ENCODE measurements at regions not wholly inside any gene's neighbourhood (a gene's known extent, or its start where the extent isn't known, plus 50 kb on each side); places are given as distances from the start of the nearest gene placed in this dataset.

DNA sequence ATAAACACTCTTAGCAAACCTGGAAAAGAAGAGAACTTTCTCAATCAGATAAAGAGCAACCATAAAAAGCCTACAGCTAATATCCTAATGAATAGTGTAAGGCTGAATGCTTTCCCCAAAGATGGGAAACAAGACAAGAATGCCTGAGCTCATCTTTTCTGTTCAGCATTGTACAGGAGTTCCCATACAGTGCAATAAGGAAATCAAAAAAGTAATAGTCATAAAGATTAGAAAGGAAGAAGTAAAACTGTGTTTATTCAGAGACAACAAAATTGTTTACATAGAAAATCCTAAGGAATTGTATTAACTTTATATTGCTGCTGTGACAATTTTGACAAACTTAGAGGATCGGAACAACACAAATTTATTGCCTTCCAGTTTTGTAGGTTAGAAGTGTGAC lies 330.7 kb upstream of the SLC24A2 start:
- Histone ChIP-seq H3K9me3 (no peaks in the 10 kb centered on the region), H3K27me3 (no peaks in the 10 kb centered on the region), H3K36me3 (no peaks in the 10 kb centered on the region), H3K4me1 (no peaks in the 10 kb centered on the region), H3K4me3 (ENCODE audit: low read depth, low read length) (no peak overlapping the region)
- DNase-seq: no peak
- TF ChIP-seq, protein P1, sequence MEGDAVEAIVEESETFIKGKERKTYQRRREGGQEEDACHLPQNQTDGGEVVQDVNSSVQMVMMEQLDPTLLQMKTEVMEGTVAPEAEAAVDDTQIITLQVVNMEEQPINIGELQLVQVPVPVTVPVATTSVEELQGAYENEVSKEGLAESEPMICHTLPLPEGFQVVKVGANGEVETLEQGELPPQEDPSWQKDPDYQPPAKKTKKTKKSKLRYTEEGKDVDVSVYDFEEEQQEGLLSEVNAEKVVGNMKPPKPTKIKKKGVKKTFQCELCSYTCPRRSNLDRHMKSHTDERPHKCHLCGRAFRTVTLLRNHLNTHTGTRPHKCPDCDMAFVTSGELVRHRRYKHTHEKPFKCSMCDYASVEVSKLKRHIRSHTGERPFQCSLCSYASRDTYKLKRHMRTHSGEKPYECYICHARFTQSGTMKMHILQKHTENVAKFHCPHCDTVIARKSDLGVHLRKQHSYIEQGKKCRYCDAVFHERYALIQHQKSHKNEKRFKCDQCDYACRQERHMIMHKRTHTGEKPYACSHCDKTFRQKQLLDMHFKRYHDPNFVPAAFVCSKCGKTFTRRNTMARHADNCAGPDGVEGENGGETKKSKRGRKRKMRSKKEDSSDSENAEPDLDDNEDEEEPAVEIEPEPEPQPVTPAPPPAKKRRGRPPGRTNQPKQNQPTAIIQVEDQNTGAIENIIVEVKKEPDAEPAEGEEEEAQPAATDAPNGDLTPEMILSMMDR (IDR thresholded peaks at IDR 0.05; ENCODE audit: low read depth, low read length): no peak

DNA sequence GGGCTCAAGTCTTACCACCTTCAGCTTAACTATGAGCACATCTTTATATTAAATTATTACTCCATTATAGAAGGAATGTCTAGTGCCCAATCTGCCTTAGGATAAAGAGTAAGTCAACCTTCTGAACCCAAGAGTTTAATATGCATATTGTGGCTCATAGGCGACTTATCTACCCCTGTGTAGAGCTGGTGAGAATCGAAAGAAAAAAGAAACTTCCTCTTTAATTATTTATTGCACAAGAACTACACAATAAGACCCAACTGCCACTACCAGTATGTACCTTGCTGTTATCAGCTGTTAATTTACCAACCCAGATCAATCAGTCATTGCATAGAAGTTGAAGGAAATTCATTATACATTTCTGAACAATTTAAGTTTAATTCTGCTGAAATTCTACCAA lies 329.1 kb upstream of the SLC24A2 start:
- Histone ChIP-seq H3K27me3 (no peaks in the 10 kb centered on the region), H3K9me3 (no peaks in the 10 kb centered on the region)
- no peak for DNase-seq

DNA sequence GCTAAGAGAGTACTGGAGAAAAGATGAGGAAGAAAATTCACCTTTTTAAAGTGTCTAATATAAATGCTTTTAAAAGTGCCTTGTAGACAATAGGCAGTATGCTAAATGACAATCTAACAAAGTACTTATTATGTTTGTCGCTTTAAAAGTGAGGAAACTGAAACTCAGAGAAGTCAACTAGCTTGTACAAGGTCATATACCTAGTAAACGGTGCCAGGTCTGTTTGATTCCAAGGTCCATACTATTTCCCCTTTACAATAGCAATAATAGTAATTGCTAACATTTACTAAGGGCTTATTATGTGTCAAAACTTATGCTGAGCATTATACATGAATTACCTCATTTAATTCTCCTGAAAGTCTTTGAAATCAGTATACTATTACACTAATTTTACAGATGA lies 328.6 kb upstream of the SLC24A2 start:
- Histone ChIP-seq H3K9me3 (no peaks in the 10 kb centered on the region), H3K4me3 (ENCODE audit: low read depth, low read length) (no peak overlapping the region), H3K36me3 (no peaks in the 10 kb centered on the region), H3K4me1 (no peaks in the 10 kb centered on the region), H3K27me3 (no peaks in the 10 kb centered on the region)
- DNase-seq: no peak
- TF ChIP-seq, protein P1 (IDR thresholded peaks at IDR 0.05; ENCODE audit: low read depth, low read length): no peak

More for the DNA sequence above, 329.1 kb upstream of the SLC24A2 start:
- no peak overlapping the region for H3K4me3 ChIP-seq (ENCODE audit: low read depth, low read length)
- TF ChIP-seq, protein P1 (IDR thresholded peaks at IDR 0.05; ENCODE audit: low read depth, low read length): no peak
- H3K36me3 ChIP-seq: no peaks in the 10 kb centered on the region
- no peaks in the 10 kb centered on the region for H3K4me1 ChIP-seq

DNA sequence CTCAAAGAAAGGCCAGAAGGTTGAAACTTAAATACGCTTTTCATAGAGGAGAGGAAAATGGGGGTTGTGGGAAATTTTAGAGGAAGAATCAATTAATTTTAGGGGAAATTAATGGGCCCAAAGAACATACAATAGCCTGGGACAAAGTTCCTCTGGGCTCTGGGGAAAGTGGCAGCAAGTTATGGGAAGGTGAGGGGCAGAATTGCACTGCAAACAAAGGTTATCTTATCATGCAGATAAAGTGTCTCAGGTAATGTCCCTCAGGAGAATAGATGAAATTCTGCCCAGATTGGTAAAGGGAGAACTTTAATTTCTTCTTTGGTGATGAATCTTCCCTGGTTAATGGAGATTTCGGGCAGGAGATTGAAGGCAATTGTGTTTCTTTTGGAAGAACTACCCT lies 326.1 kb upstream of the SLC24A2 start:
- H3K36me3 ChIP-seq: no peaks in the 10 kb centered on the region
- H3K9me3 ChIP-seq: no peaks in the 10 kb centered on the region
- H3K27me3 ChIP-seq: no peaks in the 10 kb centered on the region
- TF ChIP-seq, protein P1 (IDR thresholded peaks at IDR 0.05; ENCODE audit: low read depth, low read length): no peak
- no peak overlapping the region for H3K4me3 ChIP-seq (ENCODE audit: low read depth, low read length)
- no peak for DNase-seq
- H3K4me1 ChIP-seq: no peaks in the 10 kb centered on the region

DNA sequence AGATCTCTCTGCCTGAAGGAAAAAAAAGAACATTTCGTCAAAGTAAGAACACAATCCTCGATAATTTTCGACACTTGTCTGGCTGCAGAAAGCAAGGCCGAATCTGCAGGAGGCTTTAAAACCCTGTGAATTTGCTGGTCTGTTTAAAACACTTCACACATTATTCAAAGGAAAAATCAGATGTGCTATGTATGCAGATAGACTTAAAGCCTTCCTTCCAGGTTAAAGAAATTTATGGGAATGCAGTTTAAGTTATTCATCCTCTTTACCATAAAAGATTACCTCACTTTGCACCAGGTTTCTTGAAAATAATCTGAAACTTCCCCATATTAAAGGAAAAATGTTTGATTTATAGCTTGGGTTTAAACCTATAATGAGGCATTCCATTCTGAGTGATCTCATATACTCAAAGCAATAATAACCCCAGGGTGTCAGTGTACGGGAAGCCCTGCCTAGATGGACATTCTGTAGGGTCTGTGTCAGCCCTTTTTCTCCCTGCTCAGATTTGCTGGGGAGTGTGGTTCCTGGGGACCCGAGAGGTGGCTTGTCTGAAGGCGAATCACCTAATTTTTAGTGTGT lies 323.5 kb upstream of the SLC24A2 start:
- H3K4me3 ChIP-seq (ENCODE audit: low read depth, low read length): no peak overlapping the region
- TF ChIP-seq, protein P1 (IDR thresholded peaks at IDR 0.05; ENCODE audit: low read depth, low read length): no peak
- H3K9me3 ChIP-seq: no peaks in the 10 kb centered on the region
- no peaks in the 10 kb centered on the region for H3K4me1 ChIP-seq
- H3K27me3 ChIP-seq: no peaks in the 10 kb centered on the region
- DNase-seq: no peak
- no peaks in the 10 kb centered on the region for H3K36me3 ChIP-seq

DNA sequence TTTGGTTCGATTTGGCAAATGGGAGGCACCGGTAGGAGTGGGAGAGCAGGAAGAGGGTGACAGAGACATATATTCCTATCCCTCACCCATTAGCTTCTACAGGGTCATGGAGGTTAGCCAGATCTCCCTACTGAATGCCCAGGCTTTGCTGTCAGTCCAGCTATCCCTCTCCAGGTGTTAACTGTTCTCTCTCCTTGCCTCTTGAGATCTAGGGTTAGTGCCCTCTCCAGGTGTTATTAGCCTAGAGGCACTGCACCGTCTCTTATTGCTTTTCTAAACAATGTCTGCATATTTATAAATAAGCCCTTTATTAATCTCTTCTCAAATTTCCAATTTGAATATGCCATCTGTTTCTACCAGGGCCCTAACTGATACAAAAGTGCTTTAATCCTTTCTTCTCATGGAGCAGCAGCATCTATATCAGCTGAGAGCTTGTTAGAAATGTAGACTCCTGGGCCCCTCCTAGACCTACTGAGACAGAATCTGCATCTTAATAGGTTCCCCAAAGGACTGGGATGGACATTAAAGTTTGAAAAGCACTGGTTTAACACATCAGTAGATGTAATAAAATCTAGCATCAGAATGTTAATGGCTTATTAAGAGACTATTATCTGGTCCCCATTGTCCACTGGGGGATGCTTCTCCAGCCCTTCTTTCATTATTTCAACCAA lies 322.5 kb upstream of the SLC24A2 start:
- no peaks in the 10 kb centered on the region for H3K27me3 ChIP-seq
- no peaks in the 10 kb centered on the region for H3K9me3 ChIP-seq
- no peaks in the 10 kb centered on the region for H3K36me3 ChIP-seq
- H3K4me3 ChIP-seq (ENCODE audit: low read depth, low read length): no peak overlapping the region
- TF ChIP-seq, protein P1 (IDR thresholded peaks at IDR 0.05; ENCODE audit: low read depth, low read length): no peak
- no peaks in the 10 kb centered on the region for H3K4me1 ChIP-seq
- DNase-seq: no peak

All from BE2C (cell line).